ENCODE measurements at regions not wholly inside any gene's neighbourhood (a gene's known extent, or its start where the extent isn't known, plus 50 kb on each side); places are given as distances from the start of the nearest gene placed in this dataset.

DNA sequence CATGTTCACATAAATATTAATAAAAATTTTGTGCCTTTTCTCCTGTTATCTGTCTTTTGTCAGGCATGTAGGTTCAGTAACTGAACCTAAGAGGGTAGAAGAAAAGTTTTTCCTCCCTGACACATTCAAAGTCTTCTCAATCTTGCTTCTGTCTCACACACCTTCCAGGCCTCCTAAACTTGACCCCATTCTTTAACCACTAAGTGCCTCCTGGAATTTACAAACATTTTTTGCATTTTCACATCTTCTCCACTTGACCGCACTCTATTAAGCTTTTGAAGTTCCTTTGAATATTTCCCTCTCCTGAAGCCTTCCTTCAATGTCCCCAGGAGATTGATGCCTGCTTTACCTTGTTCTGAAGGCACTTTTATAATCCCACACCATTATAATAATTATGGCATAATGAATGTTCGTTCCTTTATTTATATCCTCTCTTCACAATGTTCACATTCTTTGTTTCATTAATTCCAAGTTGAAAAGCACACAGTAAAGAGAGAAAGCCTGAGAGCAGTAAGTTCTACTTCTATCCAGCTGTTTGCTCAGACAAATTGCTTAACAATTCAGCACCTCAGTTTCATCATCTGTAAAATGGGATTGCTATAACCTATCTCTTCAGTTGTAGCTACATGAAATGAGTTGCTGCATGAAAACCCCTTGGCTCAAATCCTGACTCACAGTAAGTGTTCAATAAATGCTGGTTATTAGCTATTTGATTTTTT, 184.8 kb upstream of the KLHL29 start:
- no peak for DNase-seq

DNA sequence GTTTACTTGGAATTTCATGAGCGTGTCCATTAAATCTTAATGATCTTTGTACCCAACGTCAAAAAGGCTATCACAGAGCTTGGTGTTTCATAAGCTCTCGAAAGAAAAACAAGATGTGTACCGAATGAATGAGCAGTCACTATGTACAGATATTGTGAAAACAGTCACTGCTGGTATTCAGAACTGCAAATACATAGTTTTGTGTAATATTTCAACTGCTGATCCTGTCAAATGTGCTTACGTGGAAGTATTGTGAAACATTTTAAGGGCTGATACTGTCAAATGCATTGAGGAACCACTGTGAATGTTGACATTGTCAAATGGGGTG, 184.2 kb upstream of the KLHL29 start:
- DNase-seq: no peak

DNA sequence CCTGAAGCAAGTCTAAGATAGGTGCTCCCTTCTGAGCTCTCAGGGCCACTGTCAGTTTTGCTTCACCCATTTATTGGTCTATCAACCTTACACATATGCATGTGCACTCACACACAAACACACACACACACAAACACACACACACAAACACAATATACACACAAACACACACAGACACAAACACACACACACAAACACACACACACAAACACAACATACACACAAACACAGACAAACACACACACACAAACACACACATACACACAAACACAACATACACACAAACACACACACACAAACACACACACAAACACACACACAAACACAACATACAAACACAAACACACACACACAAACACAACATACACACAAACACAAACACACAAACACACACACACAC, 181.6 kb upstream of the KLHL29 start:
- no peak for DNase-seq

DNA sequence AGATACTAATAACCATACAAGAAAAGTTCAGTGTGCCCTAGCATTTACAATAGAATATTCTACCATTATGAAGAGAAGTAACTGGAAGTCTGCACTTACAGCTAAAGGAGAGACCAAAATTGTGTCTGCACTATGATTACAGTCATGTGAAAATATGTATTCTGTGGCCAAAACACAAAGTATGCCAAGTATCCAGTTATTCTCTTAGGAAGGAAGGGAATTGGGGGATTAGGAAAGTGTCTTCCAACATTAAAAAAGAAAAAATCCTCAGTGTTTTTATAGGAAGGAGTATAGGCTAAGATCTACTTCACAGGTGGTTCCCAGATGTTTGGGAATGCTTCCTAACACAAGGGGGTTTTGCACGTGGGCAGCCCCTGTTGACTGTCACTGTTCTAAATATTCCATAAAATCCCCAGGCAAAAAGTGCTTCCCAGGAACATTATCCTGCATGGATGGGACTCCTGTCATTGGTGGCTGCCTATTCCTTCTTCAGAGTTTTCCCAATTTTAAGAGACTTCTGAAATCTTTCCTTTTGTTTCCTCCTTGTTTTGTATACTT, 180.2 kb upstream of the KLHL29 start:
- DNase-seq: no peak

DNA sequence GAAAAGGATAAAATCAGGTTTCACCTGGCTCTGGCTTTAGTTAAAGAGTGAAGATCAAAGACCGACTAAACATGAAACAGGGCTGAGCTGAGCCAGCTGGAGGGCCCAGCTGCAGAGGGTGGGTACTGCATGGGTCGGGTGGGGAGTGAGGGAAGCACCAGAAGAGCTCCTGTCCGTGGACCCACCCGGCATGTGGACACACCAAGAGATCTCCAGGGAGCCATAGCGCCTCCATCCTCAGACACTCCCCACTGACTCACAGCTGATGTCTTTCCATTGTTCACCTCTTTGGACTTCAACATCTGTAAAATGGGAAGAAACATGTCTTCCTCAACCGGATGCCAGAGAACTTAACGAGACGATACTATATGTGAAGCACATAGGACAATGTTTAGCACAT, 178.3 kb upstream of the KLHL29 start:
- DNase-seq: no peak

DNA sequence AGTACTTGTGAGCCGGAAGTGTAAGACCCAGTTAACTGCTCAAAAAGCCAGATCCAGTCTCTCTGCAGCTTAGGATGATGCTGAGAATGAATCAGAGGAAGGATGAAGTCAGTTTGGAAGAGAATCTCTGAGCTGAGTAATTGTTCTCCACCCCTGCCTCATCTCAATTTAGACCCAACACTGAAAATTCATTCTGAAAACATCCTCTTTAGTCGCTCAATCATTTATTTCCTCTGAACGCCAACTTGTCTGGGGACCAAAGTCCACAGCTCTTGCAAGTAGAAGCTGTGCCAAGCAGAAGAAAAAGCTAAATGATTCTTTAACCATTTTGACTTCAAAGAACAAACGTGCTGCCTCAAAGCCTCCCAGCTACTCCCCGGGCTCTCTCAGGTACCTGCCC, 177.1 kb upstream of the KLHL29 start:
- DNase-seq: no peak

DNA sequence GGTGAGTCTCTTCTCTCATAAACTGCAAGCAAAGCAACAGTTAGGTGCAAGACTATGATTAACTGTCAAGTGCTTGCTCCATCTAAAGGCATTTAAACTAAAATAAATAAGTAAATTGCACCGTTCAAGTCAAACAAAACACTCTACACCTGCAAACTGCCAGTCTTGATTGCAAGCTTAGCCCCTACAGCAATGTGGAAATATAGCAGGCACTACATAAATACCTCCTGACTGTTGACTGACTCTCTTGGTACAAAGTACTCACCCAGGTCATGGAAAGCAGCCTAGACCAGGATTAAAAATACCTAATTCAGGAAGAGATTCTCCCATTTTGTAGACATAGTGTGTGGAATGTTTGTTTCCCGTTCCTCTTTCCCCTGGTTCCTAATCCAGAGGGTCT, 176.6 kb upstream of the KLHL29 start:
- DNase-seq: no peak

DNA sequence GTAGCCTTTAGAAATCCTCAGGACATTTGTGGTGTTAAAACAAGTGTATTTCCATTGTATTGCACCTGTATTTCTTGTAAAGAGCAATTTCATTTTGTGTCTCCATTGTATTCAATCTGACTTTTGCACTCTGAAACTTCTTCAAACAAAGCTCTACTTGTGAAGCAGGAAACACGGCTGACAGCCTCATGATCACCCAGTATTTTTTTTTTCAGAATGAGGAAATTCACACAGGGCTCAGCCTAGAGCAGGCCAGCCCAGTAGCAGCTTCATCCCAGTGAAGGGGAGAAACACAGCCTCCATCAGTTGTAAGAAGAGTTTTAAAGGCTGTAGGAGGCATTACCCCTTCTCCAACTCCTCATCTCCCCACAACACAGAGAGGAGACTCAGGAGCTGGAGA, 175.9 kb upstream of the KLHL29 start:
- DNase-seq: no peak

DNA sequence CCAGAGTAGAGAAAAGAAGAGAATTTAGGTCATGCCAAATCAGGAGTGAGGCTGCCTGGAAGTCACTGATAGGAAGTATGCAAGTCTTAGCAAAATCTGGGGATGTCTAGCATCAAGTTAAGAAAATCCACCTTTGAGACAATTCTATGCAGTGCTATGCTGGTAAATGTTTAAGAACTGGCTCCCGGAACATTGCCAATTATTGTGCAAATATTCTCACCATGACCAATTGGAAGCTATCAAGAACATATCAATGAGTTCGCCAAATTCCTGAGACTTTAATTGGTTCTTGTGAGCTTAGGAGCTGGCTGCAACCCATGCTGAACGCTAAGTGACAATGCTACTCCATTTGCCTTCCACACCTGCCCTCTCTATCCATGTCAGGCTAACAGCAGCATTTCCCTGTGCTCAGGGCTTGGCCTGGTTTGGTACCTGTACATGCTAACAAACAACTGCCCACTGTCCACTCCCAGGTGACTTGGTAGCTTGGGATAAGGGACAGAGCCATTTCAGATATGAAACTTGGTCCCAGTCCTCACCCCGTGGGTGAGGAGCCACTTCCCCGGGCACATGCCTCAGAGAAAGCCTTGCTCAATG, 172.9 kb upstream of the KLHL29 start:
- no peak for DNase-seq

DNA sequence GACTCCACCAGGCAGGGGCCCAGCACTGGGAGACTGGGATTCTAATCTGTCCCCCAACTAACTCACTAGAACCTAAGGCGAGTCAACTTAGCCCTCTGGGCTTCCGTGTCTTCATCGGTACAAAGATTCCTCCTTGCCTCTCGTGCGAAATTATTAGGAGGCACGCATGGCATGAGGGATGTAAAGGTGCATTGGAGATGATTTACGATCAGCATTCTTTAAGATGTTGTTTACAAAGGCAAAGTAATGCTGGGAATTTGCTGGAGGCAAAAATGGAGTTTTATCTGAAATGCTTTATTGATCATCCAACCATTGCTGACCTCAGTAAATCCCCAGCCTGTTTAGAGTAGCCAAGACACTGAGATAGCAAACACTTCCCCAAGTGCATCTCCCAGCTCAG, 171.8 kb upstream of the KLHL29 start:
- no peak for DNase-seq

DNA sequence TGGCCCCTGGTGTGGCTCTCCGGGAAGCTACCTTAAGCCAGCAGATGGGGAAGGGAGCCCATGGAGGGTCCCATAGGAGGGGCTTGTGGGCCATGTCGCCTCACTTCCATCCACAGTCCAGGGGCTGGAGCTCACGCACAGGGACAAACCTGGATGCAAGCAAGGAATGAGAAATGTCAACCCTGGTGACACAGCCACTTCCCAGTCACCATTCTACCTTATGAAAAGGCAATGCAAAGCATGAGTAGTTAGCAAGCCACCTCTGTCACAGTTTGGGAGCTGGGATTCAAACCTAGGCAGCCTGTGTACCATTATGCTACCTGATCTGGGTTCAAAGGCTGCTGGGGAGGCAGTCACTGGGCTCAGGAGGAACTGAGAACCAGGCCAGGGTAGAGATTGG, 170.0 kb upstream of the KLHL29 start:
- DNase-seq: no peak

DNA sequence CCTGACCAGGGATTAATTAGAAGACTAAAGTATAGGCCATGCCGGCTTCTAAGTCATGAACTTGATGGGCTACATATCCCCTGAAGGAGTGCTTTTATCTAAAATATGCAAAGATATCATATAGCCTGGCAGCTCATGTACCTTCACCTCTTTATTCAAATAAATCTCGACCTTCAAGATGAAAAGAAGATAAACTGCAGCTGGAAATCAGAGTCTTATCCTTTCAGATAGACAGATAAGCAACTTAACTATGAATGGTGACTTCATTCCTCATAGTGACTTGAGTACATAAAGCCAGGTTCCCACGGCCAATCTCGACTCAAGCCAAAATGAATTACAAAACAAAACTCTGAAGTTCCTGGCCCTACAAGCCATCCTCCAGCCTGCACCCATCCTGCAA, 165.3 kb upstream of the KLHL29 start:
- DNase-seq: no peak

DNA sequence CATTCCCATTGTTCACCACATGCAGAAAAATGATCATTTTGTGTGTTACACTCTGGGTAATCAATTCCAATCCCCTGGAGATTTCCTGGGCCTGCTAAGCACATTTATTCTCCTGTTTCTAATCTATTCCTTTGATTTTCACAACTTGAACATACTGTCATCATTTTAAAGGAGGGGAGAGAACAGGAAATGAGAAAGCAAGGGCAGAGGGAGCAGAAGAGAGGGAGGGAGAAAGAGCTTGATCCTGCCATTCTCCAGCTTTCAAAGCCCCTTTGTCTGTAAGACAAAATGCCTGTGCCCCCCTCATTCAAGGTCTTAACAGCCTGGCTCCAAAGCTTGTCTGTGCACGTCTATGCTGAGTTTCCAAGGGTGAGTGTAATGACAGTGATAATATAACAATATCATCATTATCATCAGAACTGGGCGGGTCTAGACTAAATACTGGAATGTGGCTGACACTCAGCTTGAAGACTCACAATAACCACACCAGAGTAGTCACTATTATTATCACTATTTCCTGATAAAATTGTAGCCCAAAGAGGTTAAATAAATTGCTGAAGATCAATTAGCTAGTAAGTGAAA, 164.4 kb upstream of the KLHL29 start:
- DNase-seq: no peak

DNA sequence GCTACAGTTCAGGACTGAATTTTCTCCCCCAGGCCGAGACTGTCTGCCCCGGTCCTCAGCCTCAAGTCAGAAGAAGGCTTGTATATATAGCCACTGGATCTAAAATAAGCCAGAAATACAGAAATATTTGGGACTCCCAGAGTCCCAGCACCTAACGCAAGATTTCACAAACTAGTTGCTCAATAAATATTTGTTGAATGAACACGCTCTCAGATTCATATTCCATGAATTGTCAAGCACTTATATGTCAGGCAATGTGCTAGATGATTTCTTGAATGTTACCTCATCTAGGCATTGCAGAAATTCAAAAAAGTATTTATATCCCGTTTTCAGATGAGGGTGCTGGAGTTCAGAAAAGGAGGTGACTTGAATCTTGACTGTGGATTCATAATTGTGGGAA, 163.7 kb upstream of the KLHL29 start:
- DNase-seq: no peak

DNA sequence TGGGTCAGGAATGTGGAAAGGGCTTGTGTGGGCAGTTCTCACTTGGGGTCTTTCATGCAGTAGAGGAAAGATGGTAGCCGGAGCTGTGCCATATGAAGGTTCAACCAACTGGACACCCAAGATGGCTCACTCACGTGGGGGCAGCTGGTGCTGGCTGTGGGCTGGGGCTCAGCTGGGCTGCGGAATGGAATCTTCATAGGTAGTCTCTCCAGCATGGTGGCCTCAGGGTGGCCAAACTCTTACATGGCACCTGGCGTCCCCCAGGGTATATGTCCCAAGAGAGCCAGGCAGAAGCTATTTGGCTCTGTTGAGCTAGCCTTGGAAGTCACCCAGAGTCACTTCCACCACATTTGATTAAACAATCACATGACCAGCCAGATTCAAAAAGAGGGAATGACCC, 163.1 kb upstream of the KLHL29 start:
- no peak for DNase-seq

DNA sequence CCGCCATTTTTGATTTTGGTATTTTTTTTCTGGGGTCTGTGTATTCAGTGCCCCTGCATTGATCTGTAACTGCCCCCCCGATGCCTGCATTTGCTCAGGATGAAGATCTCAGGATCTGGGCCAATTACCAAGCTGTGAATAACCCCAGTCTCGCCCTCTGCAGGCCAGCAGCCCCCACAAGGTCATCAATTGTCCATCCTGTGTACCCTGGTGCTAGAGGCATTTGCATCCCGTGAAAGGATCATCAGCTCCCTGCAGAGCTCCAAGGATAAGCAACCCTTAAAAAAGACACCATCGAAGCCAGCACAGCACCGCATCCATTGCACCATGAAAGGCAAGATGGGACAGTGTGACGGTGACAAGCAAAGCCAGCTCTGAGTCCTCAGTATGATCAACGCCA, 154.1 kb upstream of the KLHL29 start:
- DNase-seq: no peak

DNA sequence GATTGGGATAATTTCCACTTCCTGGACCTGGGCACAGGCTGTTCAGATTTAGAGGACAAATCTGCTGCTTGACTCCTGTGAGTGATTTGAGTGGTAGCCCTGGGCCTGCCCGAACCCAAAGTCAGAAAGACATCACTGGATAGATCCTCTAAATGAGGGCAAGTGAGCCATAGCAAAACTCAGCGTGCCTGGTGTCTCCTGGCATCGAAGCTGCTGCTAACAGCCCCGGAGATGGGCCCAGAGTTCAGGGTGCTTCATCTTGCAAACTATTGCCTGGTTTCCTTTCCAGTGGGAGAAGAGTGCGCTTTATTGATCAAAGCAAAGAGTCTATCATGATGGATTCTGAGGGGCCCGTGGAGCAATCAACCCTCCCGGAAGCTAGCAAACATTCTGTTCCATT, 153.1 kb upstream of the KLHL29 start:
- no peak for DNase-seq

DNA sequence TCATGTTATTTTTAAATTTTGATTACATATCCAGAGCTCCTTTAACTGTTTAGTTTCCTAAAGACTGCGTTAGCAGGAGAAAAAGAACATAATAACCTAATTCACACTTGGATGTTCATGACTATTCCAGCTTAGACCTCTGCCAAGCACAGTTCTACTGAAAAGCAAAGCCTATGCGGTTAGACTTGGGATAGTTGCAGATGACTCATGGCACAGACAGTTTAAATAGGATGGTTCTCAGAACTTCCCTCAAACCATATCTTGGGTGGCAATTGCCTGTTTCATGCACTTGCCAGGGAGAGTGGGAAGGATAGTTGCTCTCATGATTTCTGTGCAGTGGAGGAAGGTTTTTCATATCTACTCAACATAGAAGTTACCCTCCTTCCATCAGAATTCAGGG, 149.7 kb upstream of the KLHL29 start:
- DNase-seq: no peak

DNA sequence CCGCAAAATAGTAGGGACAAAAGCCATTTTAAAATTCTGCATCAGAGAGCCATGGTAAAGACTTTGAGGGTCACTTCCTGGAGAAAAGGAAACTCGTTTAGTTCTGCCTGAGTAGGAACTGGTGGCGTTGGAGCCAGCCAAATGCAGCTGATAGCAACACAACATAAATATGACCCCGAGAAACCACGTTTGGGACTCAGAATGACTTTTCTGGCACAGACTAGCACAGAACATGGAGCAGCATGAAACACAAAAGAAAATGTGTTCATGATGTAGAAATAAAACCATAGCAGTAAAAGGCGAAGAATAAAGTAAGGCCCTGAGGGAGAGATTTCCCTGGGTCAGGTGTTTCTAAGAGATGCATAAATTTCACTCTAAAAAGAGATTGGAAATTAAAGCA, 149.2 kb upstream of the KLHL29 start:
- no peak for DNase-seq

DNA sequence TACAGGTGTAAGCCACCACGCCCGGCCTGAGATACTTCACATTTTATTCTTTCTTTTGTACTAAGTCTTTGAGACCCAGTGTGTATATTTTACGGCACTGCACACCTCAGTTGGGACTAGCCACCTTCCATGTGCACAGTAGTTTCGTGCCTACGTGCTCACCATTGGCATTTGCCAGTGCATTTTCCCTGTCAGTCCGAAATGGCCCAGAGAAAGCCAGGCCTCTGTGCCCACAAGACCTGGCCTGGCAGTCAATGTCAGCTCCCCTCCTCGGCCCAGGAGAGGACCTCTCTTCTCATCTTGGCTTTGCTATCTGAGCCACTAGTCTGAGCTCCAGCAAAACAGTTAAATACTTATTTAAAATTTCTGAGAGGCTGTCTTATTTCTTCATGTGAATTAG, 147.8 kb upstream of the KLHL29 start:
- no peak for DNase-seq

DNA sequence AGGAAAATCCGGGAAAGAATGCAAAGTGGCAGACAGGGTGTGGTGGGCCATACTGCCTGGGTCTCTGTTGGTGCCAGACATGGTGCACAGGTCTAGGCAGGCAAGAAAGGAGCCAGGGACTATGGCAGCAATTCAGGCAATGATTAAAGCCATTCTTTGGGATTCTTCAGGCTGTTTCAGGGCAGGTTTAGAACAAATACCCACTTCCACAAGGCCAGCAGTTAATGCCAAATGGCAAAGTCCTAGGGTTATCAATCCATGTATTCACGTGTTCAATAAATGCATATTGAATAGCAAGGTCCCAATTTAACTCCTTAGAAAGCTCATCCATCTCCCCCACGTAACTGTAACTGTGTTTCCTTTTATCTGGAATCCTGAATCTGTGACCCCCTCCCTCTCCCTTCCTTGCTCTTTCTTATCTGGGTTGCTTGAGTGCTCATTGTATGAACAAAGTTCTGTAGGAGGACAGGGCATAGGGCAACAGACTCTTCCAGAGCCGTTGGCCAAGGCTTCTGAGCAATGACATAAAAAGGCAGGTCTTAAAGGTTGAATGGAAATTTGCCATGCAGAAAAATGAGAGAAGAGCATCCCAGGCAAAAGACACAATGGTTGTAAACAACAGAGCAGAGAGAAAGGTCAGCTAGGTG, 146.8 kb upstream of the KLHL29 start:
- DNase-seq: no peak

DNA sequence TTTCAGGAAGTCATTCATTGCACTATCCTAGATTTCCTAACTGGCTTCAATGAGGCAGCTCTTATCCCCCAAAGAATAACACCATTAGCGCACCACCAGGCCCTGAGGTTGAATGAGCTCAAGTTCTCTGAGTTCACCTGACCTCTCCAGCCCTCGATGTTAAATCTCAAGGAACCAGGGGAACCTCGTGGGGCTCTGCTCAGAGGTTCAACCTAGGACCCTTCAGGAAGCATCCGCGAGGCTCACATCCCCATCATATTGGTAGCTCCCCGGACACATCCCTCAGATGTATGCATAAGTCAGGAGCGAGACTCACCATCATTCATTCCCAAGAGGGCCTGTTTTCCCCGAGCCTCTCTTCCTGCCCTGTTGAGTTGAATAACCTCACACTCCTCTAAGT, 145.6 kb upstream of the KLHL29 start:
- DNase-seq: no peak

DNA sequence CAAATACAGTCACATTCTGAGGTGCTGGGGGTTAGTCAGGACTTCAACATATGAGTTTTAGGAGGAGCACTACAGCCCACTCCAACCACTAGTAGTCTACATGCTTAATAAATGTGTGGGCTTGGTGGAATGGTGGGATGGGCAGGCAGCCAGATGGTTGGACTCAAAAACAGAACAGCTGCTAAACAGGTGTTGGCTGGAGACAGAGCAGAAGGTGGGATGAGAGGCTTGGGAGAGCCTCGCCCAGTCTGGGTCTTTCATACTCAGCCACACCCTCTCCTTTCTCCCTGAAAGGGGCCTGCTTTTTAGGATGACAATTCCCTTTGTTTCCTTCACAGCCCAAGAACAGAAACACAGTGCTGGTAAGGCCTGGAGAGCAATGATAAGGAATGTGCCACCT, 143.9 kb upstream of the KLHL29 start:
- no peak for DNase-seq

DNA sequence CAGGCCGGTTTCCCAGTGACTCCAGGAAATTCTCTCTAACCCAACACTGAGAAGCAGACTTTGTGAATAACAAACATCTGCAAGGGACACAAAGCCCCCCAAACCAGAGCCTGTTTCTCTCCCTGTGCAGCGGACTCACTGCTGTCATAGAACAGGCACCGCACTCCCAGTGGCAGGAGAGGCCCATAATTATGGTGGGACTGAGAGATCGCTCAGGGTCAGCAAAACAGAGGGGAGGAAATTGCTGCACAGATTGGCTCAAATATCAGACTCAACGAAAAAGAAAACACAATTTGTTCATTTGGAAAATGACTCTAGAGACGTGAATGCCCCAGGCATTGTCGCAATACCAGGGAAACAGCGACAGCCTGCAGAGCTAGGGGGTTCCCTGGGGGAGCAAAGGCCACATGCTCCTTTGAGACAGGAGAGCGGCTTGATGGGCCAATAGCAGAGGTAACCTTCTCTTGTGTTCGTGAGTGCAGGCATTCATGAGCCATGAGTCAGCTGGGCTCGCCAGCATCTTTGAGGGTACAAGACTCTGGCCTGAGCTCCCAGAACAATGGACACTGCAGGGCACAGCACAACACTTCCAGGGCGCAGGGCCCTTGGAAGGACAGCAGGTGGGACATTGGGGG, 143.3 kb upstream of the KLHL29 start:
- DNase-seq: no peak

All from stimulated activated CD4-positive, alpha-beta T cell treated with anti-CD3 and anti-CD28 coated beads, Interleukin-2, amount 100 ng/mL, for 24 hours (primary cell).